ENCODE measurements at regions not wholly inside any gene's neighbourhood (a gene's known extent, or its start where the extent isn't known, plus 50 kb on each side); places are given as distances from the start of the nearest gene placed in this dataset.

DNA sequence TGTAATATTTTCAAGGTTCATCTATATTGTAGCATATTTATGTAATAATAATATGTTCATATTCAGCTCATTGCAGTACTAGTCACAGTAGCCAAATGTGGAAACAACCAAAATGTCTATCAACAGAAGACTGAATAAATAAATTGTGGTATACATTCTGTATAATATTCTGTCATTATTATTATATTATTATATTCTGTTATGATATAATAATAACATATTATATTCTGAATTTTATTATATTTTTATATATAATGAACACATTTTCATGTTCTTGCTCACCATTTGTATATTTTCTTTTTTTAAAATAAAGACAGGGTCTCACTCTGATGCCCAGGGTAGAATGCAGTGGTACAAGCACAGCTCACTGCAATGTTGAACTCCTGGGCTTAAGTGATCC is 91.2 kb upstream of the STARD3NL start (continued):
- TF ChIP-seq ZBTB33 (IDR thresholded peaks at IDR 0.05) (no peak), IRF5 (IDR thresholded peaks at IDR 0.05; ENCODE audit: borderline replicate concordance) (no peak), ZBTB11 (CRISPR knock-in tag; IDR thresholded peaks at IDR 0.05) (no peak), BRCA1 (IDR thresholded peaks at IDR 0.05; ENCODE audit: low read depth, low read length) (no peak), CBFB (IDR thresholded peaks at IDR 0.05; ENCODE audit: low read depth) (no peak), CBX3 (IDR thresholded peaks at IDR 0.05; ENCODE audit: borderline replicate concordance, low read depth) (no peak)

All from GM12878 (cell line).